GM13977 (cell line): ENCODE measurements at regions not wholly inside any gene's neighbourhood (a gene's known extent, or its start where the extent isn't known, plus 50 kb on each side); places are given as distances from the start of the nearest gene placed in this dataset.

Source experiments
- DNase-seq: peaks from one replicate; pipeline ENCODE4 v3.0.0; 2012; ENCODE audit warnings: low spot score
- in situ Hi-C: fragments of 300-500 bp; cut with MboI; formaldehyde crosslinking; loops from one replicate; pipeline ENCODE4 v1.12.0; 2022; ENCODE audit warnings: low sequenced_read_pairs, low pct_unique_long_range_greater_than_20kb, mixed read lengths, inconsistent platforms; ENCODE audit not compliant: unreplicated experiment
- TF ChIP-seq, protein P1 (sequence below): IDR thresholded peaks from 2 replicates; pipeline ENCODE4 v1.5.1; 2012; ENCODE audit warnings: mild to moderate bottlenecking, control low read depth; ENCODE audit not compliant: insufficient read depth; ENCODE audit errors: extremely low read depth, missing control alignments

DNA sequence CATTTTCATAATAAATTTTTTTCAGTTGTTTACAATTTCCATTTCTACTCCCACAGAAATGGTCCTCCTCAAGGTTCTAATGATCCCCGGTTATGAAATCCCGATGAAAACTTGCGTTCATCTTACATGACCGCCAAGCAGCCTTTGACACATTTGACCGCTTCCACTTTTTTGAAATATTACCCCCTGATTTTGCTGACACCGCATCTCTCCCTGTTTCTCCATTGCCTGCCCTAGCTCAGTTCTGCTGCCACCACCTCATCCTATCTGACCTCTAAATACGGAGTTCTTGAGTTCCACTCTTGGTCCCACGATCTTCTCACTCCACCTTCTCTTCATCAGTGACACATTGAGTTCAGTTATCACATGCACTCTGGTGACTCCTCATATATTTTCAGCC is 74.1 kb downstream of the SLC35B3 start:
- TF ChIP-seq, protein P1, sequence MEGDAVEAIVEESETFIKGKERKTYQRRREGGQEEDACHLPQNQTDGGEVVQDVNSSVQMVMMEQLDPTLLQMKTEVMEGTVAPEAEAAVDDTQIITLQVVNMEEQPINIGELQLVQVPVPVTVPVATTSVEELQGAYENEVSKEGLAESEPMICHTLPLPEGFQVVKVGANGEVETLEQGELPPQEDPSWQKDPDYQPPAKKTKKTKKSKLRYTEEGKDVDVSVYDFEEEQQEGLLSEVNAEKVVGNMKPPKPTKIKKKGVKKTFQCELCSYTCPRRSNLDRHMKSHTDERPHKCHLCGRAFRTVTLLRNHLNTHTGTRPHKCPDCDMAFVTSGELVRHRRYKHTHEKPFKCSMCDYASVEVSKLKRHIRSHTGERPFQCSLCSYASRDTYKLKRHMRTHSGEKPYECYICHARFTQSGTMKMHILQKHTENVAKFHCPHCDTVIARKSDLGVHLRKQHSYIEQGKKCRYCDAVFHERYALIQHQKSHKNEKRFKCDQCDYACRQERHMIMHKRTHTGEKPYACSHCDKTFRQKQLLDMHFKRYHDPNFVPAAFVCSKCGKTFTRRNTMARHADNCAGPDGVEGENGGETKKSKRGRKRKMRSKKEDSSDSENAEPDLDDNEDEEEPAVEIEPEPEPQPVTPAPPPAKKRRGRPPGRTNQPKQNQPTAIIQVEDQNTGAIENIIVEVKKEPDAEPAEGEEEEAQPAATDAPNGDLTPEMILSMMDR, result no peak
- in situ Hi-C loops, result no loop called here
- DNase-seq, result no peak

DNA sequence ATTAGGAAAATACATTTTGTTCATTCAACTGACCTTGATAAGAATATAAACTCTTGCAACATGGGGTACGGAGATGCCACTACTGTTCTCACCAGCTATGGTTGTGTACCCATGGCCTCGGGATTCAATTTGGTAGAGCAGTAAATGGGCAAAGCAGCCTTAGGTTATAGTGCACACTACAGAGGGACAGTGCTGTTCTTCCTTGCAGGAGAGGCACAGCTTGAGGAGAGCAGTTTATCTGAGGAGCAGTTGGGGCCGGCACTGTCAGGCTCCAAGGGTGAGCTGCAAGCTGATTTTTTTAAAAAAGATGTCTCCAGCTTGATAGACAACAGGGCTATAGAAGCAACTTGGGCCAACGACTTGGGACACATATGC is 82.4 kb downstream of the SLC35B3 start:
- DNase-seq, result no peak
- TF ChIP-seq, protein P1, result no peak
- in situ Hi-C loops, result no loop called here

DNA sequence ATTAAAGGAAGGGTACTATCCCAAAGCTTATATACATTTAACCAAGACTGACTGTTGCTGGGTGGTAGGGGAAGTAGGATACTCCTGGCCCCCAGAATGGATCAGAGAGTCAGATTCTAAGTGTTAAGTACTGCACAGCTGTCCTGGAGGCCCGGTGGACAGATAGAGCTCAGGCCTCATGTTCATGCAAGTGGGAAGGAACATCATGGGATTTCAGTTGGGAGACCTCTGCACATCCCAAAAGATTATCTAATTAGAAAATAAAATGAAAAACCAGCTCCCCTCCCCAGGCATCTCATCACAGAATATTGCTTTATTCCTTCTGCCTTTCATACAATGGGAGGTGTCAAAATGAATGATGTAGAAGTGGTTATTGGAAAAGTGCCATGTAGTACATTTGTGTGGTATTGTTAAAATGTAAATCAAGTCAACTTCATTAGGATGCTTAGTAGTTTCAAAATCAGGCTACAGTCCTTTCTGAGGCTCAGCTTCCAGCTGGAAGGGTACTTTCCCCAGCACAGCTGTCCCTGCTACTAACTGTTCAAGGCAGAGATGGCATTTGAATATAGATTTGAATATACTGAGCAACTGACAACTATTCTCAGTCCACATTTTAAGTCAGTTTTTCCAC is 82.9 kb downstream of the SLC35B3 start:
- in situ Hi-C loops, result no loop called here
- DNase-seq, result no peak
- TF ChIP-seq, protein P1, result no peak

DNA sequence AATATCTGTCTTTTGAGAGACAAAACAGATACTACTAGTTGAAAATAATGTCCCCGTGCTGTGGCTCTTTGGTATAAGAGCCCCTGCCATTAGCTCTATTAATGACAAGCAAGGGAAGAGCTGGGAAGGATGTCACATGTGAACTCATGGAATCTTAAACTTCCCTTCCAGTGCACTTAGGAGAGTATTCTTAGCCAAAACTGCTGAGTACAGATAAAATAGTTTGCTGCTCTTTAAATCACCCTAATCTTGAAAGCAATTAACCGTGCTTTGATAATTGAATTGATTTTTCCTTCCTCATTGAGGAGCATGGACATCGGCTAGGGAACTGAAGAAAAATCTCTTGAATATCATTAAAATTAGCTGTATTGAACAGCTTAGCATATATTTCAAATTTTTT is 91.7 kb downstream of the SLC35B3 start:
- TF ChIP-seq, protein P1, result no peak
- DNase-seq, result no peak
- in situ Hi-C loops, result no loop called here

DNA sequence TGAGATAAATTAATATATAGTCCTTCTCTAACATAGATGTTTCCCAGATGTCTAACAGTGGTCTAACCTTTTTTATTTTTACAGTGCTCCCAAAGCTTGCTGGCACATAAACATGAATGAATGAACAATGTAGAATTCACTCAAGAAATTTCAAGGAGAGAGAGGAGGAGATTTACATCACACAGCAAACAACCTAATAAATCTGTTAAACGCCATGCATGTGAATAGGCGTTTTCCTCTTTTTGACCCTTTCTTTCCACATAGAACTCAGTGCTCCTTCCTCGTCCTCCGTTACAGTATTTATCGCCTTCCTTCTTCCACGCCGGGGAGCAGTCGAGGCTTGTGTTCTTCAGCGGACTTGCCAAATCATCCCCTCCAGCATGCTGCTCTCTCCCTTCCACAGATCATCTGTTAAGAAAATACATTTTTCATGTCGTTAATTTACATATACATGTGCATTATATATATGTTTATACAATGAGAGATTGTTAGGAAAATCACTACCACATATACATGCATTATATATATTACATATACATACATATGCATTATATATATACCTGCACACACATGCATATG is 93.0 kb downstream of the SLC35B3 start:
- in situ Hi-C loops, result no loop called here
- no peak for DNase-seq
- TF ChIP-seq, protein P1, result no peak

DNA sequence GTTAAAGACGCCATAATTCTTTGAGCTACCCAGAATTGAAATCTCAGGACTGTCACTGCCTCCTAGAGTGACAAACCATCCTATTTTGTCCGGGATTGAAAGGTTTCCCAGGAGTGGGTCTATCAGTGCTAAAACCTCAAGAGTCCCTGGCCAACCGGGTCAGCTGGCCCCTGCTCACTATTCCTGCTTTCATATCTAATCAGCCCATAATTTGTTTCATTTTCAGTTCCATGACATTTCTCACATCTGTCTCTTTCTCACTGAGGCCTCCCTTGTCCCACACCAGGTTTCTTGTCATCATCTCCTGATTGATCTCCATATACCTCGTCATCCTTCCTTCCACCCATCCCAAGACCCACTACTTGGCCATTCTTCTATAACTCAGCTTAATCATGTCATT is 98.2 kb downstream of the SLC35B3 start:
- TF ChIP-seq, protein P1, result no peak
- in situ Hi-C loops, result no loop called here
- DNase-seq, result no peak
